ENCODE measurements at regions not wholly inside any gene's neighbourhood (a gene's known extent, or its start where the extent isn't known, plus 50 kb on each side); places are given as distances from the start of the nearest gene placed in this dataset.

- TF ChIP-seq CTCF (conservative IDR thresholded peaks at IDR 0.05; ENCODE audit: low read depth, low read length) = no peak
- no peak overlapping the region for H3K4me3 ChIP-seq (ENCODE audit: low read length)
- DNase-seq (ENCODE audit: low read depth) = no peak
Observed at GRCh38 chr18:60754413-60755009, 381.9 kb upstream of the MC4R start.

DNA sequence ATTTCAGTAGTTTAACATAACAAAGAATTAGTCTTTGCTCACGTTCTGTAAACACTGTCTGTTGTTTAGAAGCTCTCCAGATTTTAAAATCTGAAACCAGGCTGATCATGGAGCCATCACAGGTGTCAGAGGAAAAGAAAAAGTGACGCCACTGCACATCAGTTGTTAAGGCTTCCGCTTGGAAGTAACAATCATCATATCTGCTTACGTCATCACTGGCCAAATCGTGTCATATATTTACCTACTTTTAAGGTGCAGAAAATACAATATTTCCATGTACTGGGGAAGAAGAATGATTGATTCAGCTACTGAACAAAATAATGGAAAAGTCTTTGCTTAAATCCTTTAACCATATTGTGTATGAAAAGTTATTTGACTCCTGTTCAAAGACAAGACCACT is 382.6 kb upstream of the MC4R start:
- TF ChIP-seq CTCF (conservative IDR thresholded peaks at IDR 0.05; ENCODE audit: low read depth, low read length) = no peak
- DNase-seq (ENCODE audit: low read depth) = no peak
- no peak overlapping the region for H3K4me3 ChIP-seq (ENCODE audit: low read length)

DNA sequence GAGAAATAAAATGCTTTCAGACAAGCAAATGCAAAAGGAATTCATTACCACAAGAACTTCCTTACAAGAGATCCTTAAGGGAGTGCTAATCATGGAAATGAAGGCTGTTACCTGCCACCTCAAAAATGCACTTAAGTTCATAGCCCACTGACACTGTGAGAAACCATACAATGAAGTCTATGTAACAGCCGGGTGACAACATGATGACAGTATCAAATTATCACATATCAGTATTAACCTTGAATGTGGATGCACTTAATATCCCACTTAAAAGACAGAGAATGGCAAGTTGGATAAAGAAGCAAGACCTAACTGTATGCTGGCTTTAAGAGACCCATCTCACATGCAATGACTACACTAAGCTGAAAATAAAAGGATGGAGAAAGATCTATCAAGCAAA is 403.4 kb upstream of the MC4R start:
- no peak for TF ChIP-seq CTCF (conservative IDR thresholded peaks at IDR 0.05; ENCODE audit: low read depth, low read length)
- H3K4me3 ChIP-seq (ENCODE audit: low read length) = no peak overlapping the region
- no peak for DNase-seq (ENCODE audit: low read depth)

- no peak for DNase-seq (ENCODE audit: low read depth)
- TF ChIP-seq CTCF (conservative IDR thresholded peaks at IDR 0.05; ENCODE audit: low read depth, low read length) = no peak
- H3K4me3 ChIP-seq (ENCODE audit: low read length) = no peak overlapping the region
Observed at GRCh38 chr18:60784161-60784560, 411.6 kb upstream of the MC4R start.

DNA sequence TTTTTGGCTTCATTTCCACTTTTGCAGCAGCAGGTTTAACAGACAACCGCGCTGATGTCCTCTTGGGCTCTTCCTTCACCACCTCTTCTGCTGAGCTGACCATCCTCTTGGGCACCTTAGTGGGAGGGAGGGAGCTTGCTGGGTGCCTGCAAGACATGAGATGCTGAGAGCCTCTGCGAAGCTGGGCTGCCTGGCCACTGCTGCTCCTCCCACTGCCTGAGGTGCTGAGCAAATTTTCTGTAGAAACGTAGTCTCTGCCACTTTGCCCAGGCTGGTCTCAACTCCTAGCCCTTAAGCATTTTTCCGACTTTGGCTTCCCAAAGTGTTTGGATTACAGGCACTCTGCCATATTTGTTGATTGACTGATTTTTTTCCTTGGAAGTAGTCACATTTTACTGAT is 422.2 kb upstream of the MC4R start:
- TF ChIP-seq CTCF (conservative IDR thresholded peaks at IDR 0.05; ENCODE audit: low read depth, low read length) = no peak
- DNase-seq (ENCODE audit: low read depth) = no peak
- no peak overlapping the region for H3K4me3 ChIP-seq (ENCODE audit: low read length)

GRCh38 chr18:60804415-60804814 is 431.8 kb upstream of the MC4R start:
- no peak for DNase-seq (ENCODE audit: low read depth)
- no peak overlapping the region for H3K4me3 ChIP-seq (ENCODE audit: low read length)
- TF ChIP-seq CTCF (conservative IDR thresholded peaks at IDR 0.05; ENCODE audit: low read depth, low read length) = no peak

GRCh38 chr18:60809937-60810336 is 437.4 kb upstream of the MC4R start:
- no peak for DNase-seq (ENCODE audit: low read depth)
- no peak for TF ChIP-seq CTCF (conservative IDR thresholded peaks at IDR 0.05; ENCODE audit: low read depth, low read length)
- H3K4me3 ChIP-seq (ENCODE audit: low read length) = no peak overlapping the region
